Hepatocyte (in vitro differentiated cells): ENCODE measurements at regions not wholly inside any gene's neighbourhood (a gene's known extent, or its start where the extent isn't known, plus 50 kb on each side); places are given as distances from the start of the nearest gene placed in this dataset.

Experiments used
- EZH2 ChIP-seq: fragments of 200-600 bp; sonication (generic); IDR thresholded peaks from 2 replicates; pipeline ENCODE4 v1.6.1; 2016; ENCODE audit warnings: antibody characterized with exemption, mild to moderate bottlenecking, borderline replicate concordance
- EZH2phosphoT487 ChIP-seq: fragments of 200-600 bp; sonication (generic); IDR thresholded peaks from one replicate; pipeline ENCODE4 v1.6.1; 2018; ENCODE audit warnings: antibody characterized with exemption, mild to moderate bottlenecking, low read depth, moderate library complexity; ENCODE audit not compliant: unreplicated experiment, severe bottlenecking
- TF ChIP-seq, protein P1 (sequence below): fragments of 200-600 bp; sonication (generic); IDR thresholded peaks from 2 replicates; pipeline ENCODE4 v1.5.1; 2016; ENCODE audit warnings: antibody characterized with exemption, mild to moderate bottlenecking; ENCODE audit not compliant: poor library complexity

DNA sequence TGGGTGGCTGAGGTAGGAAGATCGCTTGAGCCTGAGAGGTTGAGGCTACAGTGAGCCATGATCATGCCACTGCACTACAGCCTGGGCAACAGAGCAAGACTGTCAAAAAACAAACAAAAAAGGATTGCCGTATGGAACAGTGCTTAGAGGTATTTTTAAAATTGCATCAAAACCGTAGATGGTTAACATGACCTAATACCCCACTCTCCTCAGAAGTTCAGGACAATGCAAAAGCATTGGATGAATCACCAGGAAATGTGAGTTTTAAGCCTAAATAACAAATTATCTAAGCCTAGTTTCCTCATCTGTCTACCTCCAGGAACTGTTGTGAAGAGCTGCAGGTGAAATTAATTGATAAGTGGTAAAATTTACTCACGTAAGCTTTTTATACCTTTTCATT is 123.8 kb upstream of the ID4 start:
- TF ChIP-seq, protein P1, sequence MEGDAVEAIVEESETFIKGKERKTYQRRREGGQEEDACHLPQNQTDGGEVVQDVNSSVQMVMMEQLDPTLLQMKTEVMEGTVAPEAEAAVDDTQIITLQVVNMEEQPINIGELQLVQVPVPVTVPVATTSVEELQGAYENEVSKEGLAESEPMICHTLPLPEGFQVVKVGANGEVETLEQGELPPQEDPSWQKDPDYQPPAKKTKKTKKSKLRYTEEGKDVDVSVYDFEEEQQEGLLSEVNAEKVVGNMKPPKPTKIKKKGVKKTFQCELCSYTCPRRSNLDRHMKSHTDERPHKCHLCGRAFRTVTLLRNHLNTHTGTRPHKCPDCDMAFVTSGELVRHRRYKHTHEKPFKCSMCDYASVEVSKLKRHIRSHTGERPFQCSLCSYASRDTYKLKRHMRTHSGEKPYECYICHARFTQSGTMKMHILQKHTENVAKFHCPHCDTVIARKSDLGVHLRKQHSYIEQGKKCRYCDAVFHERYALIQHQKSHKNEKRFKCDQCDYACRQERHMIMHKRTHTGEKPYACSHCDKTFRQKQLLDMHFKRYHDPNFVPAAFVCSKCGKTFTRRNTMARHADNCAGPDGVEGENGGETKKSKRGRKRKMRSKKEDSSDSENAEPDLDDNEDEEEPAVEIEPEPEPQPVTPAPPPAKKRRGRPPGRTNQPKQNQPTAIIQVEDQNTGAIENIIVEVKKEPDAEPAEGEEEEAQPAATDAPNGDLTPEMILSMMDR, result no peak
- TF ChIP-seq EZH2 (no peak), EZH2phosphoT487 (no peak)
